PC-3 (cell line): ENCODE measurements at regions not wholly inside any gene's neighbourhood (a gene's known extent, or its start where the extent isn't known, plus 50 kb on each side); places are given as distances from the start of the nearest gene placed in this dataset.

Experiments
- ATAC-seq: fragments of 200-7000 bp; cut with Tn5 transposase; 2 replicates; pipeline ENCODE4 v1.9.1; 2020; ENCODE audit warnings: mild to moderate bottlenecking, moderate library complexity
- BruUV-seq: library from RNA; stranded (reverse); fragments of 400-500 nt; replicated peaks from 2 replicates; lab custom pipeline; 2021; lab: Mats Ljungman, UMichigan
- CTCF ChIA-PET: fragments of 300-600 bp; sonication (Branson Sonifier 250); formaldehyde crosslinking; loops from one replicate; lab custom pipeline; 2022; ENCODE audit warnings: antibody characterized with exemption; lab: Charles Lee
- POLR2A ChIA-PET: fragments of 300-600 bp; sonication (Branson Sonifier 250); formaldehyde crosslinking; loops from one replicate; lab custom pipeline; 2022; ENCODE audit warnings: antibody characterized with exemption; ENCODE audit not compliant: unreplicated experiment; lab: Charles Lee
- DNase-seq: peaks from one replicate; pipeline ENCODE4 v3.0.0-alpha.2; 2015
- H2AFZ ChIP-seq: fragments of 300-600 bp; sonication (generic); 2 replicates; pipeline ENCODE4 v1.6.0; 2016; ENCODE audit warnings: antibody characterized with exemption, low read length
- H3F3A ChIP-seq: fragments of 300-600 bp; sonication (generic); one replicate; pipeline ENCODE4 v1.6.0; 2017; ENCODE audit warnings: antibody characterized with exemption, low read length, control low read depth, mild to moderate bottlenecking; ENCODE audit not compliant: unreplicated experiment
- H3K27ac ChIP-seq: fragments of 300-600 bp; sonication (generic); 2 replicates; pipeline ENCODE4 v1.5.1; 2016; ENCODE audit warnings: mild to moderate bottlenecking, low read length
- H3K27me3 ChIP-seq: fragments of 300-600 bp; sonication (generic); 2 replicates; pipeline ENCODE4 v1.6.1; 2016; ENCODE audit warnings: low read length, mixed read lengths
- H3K36me3 ChIP-seq: fragments of 300-600 bp; sonication (generic); 2 replicates; pipeline ENCODE4 v1.6.1; 2016; ENCODE audit warnings: low read depth, mixed run types, low read length, mixed read lengths
- H3K4me1 ChIP-seq: fragments of 300-600 bp; sonication (generic); 2 replicates; pipeline ENCODE4 v1.5.1; 2016; ENCODE audit warnings: low read length; ENCODE audit not compliant: insufficient read depth
- H3K4me2 ChIP-seq: fragments of 300-600 bp; sonication (generic); 2 replicates; pipeline ENCODE4 v1.6.0; 2016; ENCODE audit warnings: low read length
- H3K4me3 ChIP-seq: fragments of 300-600 bp; sonication (generic); 2 replicates; pipeline ENCODE4 v1.5.1; 2016; ENCODE audit warnings: mild to moderate bottlenecking, low read length, mixed read lengths
- H3K79me2 ChIP-seq: fragments of 300-600 bp; sonication (generic); 2 replicates; pipeline ENCODE4 v1.6.1; 2017; ENCODE audit warnings: low read length, mixed read lengths
- H3K9ac ChIP-seq: fragments of 300-600 bp; sonication (generic); 2 replicates; pipeline ENCODE4 v1.6.0; 2016; ENCODE audit warnings: mild to moderate bottlenecking, low read length
- H3K9me2 ChIP-seq: fragments of 300-600 bp; sonication (generic); replicated peaks from 2 replicates; pipeline ENCODE4 v1.6.1; 2016; ENCODE audit warnings: mixed run types, low read length, mixed read lengths
- H3K9me3 ChIP-seq: fragments of 300-600 bp; sonication (generic); 2 replicates; pipeline ENCODE4 v1.6.1; 2016; ENCODE audit warnings: low read length, mixed read lengths
- H4K20me1 ChIP-seq: fragments of 300-600 bp; sonication (generic); 2 replicates; pipeline ENCODE4 v1.6.1; 2016; ENCODE audit warnings: low read length, mixed read lengths
- EZH2 ChIP-seq: fragments of 300-600 bp; sonication (generic); IDR thresholded peaks from one replicate; pipeline ENCODE4 v1.6.1; 2017; ENCODE audit warnings: antibody characterized with exemption, mild to moderate bottlenecking, low read length; ENCODE audit not compliant: unreplicated experiment
- EZH2phosphoT487 ChIP-seq: fragments of 300-600 bp; sonication (generic); IDR thresholded peaks from 2 replicates; pipeline ENCODE4 v1.6.1; 2018; ENCODE audit warnings: mild to moderate bottlenecking, antibody characterized with exemption, low read length, borderline replicate concordance
- intact Hi-C: fragments of 100-400 bp; cut with micrococcal nuclease; formaldehyde crosslinking; loops from 2 replicates; pipeline ENCODE4 v1.9.0; 2023
- TF ChIP-seq, protein P1 (sequence below): fragments of 300-600 bp; sonication (generic); conservative IDR thresholded peaks from 2 replicates; pipeline ENCODE4 v1.5.1; 2017; ENCODE audit warnings: antibody characterized with exemption, low read depth, mild to moderate bottlenecking, low read length

DNA sequence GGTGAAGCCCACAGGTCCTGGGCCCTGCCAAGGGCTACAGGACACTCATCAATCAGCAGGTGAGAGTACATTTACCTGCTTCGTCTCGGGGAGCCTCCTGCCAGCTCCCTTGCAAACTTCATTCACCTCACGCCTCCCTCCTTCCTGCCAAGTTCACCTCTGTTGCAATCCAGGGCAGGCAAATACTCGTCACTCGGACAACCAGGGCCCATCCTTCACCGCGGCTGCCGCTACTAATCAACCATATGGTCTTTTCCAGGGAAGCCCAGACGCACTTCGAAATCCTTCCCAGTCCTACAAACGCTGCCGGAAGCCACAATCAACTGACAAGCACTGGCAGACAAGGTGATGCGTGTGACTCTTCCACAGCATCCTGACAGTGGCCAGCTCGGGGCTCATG lies 200.7 kb upstream of the NSMCE3 start:
- peak; percentile 65 for DNase-seq
- CTCF ChIA-PET = no interaction called here

DNA sequence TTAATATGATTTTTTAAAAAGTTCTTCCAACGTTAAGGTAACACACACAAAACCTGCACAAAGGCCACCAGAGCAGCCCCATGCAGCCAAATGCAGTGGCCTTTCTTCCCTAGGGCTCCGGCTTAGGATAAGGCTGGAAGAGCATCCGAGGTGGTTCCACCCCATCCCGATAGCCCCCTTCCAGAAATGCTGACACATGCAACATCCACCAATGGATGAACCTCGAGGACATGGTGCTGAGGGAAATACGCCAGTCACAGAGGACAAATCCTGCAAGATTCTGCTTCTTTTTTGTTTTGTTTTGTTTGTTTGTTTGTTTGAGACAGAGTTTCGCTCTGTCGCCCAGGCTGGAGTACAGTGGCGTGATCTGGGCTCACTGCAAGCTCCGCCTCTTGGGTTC lies 199.3 kb upstream of the NSMCE3 start:
- Histone ChIP-seq H3F3A (no peaks in the 10 kb centered on the region), H3K9me3 (no peaks in the 10 kb centered on the region), H3K27ac (no peak overlapping the region), H3K4me1 (peaks cover 21% of the 10 kb centered on the region), H3K4me2 (no peak overlapping the region), H2AFZ (no peak overlapping the region), H3K36me3 (no peaks in the 10 kb centered on the region), H3K9ac (no peak overlapping the region), H3K79me2 (no peaks in the 10 kb centered on the region), H3K9me2 (no peaks in the 10 kb centered on the region), H4K20me1 (no peaks in the 10 kb centered on the region), H3K27me3 (peaks cover 12% of the 10 kb centered on the region), H3K4me3 (no peak overlapping the region)
- ChIA-PET POLR2A (no interaction called here), CTCF (no interaction called here)
- DNase-seq (no peak), ATAC-seq (no peak)
- TF ChIP-seq EZH2 = no peak
- no peak for TF ChIP-seq EZH2phosphoT487
- TF ChIP-seq, protein P1, sequence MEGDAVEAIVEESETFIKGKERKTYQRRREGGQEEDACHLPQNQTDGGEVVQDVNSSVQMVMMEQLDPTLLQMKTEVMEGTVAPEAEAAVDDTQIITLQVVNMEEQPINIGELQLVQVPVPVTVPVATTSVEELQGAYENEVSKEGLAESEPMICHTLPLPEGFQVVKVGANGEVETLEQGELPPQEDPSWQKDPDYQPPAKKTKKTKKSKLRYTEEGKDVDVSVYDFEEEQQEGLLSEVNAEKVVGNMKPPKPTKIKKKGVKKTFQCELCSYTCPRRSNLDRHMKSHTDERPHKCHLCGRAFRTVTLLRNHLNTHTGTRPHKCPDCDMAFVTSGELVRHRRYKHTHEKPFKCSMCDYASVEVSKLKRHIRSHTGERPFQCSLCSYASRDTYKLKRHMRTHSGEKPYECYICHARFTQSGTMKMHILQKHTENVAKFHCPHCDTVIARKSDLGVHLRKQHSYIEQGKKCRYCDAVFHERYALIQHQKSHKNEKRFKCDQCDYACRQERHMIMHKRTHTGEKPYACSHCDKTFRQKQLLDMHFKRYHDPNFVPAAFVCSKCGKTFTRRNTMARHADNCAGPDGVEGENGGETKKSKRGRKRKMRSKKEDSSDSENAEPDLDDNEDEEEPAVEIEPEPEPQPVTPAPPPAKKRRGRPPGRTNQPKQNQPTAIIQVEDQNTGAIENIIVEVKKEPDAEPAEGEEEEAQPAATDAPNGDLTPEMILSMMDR = no peak
- intact Hi-C loops = no loop called here
- BruUV-seq = no TSS peak

More for the DNA sequence above, 200.7 kb upstream of the NSMCE3 start:
- Histone ChIP-seq H3K36me3 (no peaks in the 10 kb centered on the region), H3K9me3 (no peaks in the 10 kb centered on the region), H3K79me2 (no peaks in the 10 kb centered on the region), H3K27ac (peak overlapping the region; percentile 83), H3K4me1 (peaks cover 21% of the 10 kb centered on the region), H3K9ac (peak overlapping the region; percentile 45; the same call in 1 of the 2 replicates), H3K4me2 (peak overlapping the region; percentile 74), H3F3A (no peaks in the 10 kb centered on the region), H3K9me2 (no peaks in the 10 kb centered on the region), H2AFZ (peak overlapping the region; percentile 59), H4K20me1 (no peaks in the 10 kb centered on the region), H3K4me3 (peak overlapping the region; percentile 34; the same call in 1 of the 2 replicates), H3K27me3 (no peaks in the 10 kb centered on the region; the same call in 1 of the 2 replicates)
- POLR2A ChIA-PET = no interaction called here
- BruUV-seq = no TSS peak
- ATAC-seq = peak; percentile 53
- intact Hi-C loops = no loop called here
- TF ChIP-seq EZH2 (no peak), EZH2phosphoT487 (no peak)
- TF ChIP-seq, protein P1 = no peak

DNA sequence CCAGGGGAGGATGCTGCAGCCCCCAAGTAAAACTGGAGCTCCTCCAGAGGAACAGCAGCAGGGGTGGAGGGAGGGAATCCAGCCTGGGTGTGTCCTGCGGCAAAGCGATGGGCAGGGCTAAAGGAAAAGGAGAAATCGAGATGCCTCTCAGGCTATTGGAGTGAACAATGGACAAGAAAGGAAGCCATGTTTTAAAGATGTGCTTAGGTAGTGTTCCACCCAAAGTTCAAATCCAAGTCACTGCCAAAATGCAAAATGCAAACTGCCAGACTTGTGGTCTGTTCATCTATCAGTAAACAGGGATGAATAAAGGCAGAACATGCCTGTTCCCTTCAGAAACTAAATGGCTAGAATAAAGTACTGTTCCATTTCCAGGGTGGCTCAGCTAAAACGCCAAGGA lies 197.5 kb upstream of the NSMCE3 start:
- no peaks in the 10 kb centered on the region for H3F3A ChIP-seq
- H3K4me2 ChIP-seq = no peak overlapping the region
- no peaks in the 10 kb centered on the region for H3K79me2 ChIP-seq
- H3K27me3 ChIP-seq = peaks cover 20% of the 10 kb centered on the region
- ChIA-PET CTCF (no interaction called here), POLR2A (no interaction called here)
- no peak overlapping the region for H3K9ac ChIP-seq
- no peaks in the 10 kb centered on the region for H3K9me2 ChIP-seq
- H3K36me3 ChIP-seq = no peaks in the 10 kb centered on the region
- no peak overlapping the region for H3K4me3 ChIP-seq
- TF ChIP-seq, protein P1 = no peak
- no peak for TF ChIP-seq EZH2
- TF ChIP-seq EZH2phosphoT487 = no peak
- H4K20me1 ChIP-seq = no peaks in the 10 kb centered on the region
- no peak overlapping the region for H3K27ac ChIP-seq
- H2AFZ ChIP-seq = no peak overlapping the region
- H3K9me3 ChIP-seq = no peaks in the 10 kb centered on the region
- no TSS peak for BruUV-seq
- intact Hi-C loops = no loop called here
- no peak for ATAC-seq
- no peak for DNase-seq
- H3K4me1 ChIP-seq = peaks cover 21% of the 10 kb centered on the region
